Stimulated activated CD4-positive, alpha-beta T cell treated with anti-CD3 and anti-CD28 coated beads, Interleukin-1b, Interleukin-23, amount 100 ng/mL, for 48 hours (primary cell): ENCODE measurements at regions not wholly inside any gene's neighbourhood (a gene's known extent, or its start where the extent isn't known, plus 50 kb on each side); places are given as distances from the start of the nearest gene placed in this dataset.

ENCODE experiments used
- DNase-seq: peaks from one replicate; pipeline ENCODE4 v3.0.0-alpha.2; 2020

DNA sequence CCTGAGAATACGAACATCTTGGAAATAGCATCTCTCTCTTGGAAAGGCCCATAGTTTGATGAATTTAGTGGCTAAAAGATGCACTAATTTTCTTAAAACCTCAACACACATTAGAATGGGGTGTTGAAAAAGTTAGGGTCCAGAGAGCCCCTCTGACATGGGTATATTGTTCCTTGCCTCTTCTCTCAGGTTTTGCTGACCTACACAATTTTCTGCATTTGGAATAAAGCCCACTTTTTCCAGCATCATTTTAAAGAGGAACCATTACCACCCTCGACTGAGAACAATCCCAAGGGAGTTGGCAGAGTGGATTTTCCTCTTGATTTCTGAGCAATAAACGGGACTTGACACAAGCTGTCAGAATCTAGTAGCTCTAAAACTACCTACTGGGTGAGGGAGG lies 156.1 kb downstream of the PMP22 start:
- no peak for DNase-seq

GRCh38 chr17:15106540-15106939 lies 158.6 kb downstream of the PMP22 start:
- DNase-seq, result no peak

DNA sequence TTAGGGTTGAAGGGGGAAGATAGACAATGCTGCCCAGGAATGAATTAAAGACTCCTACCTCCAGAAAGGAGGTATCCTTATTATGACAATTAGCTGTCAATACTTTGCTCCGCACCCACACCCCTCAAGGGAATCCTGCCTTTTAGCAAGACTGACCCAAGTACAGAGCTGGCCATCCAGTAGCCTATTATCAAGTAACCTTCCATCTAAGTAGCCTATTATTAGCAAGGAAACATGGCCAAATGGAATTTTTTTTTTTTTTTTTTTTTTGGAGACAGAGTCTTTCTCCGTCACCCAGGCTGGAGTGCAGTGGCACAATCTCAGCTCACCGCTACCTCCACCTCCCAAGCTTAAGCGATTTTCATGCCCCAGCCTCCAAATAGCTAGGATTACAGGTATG lies 161.3 kb downstream of the PMP22 start:
- no peak for DNase-seq

GRCh38 chr17:15101175-15101574 lies 164.0 kb downstream of the PMP22 start:
- no peak for DNase-seq

DNA sequence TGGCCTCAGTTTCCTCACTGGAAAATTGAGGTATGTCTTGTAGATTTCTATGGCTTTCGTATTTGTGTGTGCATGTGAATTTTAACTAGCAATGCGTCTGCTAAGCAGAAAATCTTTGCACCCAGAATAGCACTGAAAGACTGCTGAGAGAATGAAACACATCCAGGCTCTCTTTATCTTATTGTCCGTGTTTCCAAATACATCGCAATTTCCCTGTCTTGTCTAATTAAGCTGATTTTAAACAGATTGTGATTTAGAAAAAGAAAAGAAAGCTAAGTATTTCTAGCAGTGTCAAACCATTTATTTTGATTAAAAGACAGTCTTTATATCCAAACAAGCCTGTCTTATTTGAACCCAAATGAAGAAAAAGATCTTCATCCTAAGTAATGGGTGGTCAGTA lies 168.6 kb downstream of the PMP22 start:
- DNase-seq, result no peak

DNA sequence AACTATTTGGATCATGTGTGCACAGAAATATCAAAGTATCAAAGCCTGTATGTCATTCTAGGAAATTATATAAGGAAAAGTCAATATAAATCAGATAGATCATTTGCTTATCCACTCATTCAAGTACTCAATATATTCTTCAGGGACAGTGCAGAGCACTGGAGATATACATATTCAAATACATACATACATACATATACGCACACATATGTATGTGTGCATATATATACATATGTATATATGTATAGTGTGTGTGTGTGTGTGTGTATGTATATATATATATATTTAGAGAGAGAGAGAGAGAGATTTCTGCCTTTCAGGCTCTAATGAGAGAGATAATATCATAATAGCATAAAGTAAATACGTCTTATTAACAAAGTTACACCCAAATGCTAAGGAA lies 169.2 kb downstream of the PMP22 start:
- DNase-seq, result no peak

GRCh38 chr17:15092762-15093161 lies 172.4 kb downstream of the PMP22 start:
- DNase-seq, result no peak

DNA sequence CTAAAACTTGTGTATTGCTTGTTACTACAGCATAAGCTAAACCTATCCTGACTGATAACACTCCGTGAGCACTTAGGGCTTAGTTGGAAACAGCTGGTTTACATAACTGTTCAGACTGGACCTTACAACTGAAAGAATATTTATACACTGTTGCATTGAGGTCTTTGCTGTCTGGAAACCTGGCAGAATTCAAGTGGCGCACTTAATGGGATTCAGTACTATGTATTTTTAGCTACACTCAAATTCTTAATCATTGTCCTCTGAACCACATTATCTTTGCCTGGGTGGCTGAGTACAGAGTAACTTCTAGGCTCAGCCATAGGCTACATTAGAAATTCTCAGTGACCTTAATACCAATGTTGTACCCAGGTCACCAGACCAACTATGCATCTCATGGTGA lies 172.9 kb downstream of the PMP22 start:
- no peak for DNase-seq

DNA sequence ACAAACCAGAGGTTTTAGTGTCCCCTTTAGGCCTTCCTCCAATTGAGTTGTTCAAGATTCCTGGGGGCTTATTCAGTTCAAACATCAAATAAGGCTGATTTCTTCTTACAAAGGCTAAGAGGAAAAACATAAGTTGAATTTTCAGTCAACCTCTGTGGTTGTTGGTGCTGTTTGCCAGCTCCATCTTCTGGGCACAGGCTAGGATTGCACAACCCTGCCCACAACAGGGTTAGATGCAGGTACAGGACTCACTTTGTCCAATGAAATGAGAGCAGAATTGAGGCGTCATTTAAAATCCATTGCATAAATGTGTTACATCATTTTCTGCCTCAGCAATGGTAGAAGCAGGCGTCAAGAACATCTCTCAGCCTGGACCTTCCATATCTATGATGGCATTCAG lies 173.3 kb downstream of the PMP22 start:
- no peak for DNase-seq

- DNase-seq, result no peak
Measured at GRCh38 chr17:15090533-15090932, 174.6 kb downstream of the PMP22 start.

DNA sequence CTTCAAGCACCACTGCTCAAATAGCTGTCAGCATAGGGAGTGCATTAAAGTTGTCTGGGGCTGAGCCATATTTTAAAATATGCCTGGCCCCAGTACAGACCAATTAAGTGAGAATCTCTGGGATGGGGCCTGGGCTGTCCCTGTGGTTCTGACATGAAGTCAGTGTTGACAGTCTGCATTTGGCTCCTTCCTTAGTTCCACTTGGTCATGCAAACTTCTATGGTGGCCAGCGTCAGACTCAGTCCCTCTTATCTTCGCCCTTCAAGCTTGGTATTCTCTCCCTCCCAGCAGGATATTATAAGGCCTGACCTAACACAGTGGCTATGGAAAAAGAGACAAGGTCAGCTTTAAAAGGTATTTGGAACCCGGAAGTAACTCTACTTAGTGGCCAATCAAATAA lies 177.2 kb downstream of the PMP22 start:
- no peak for DNase-seq

DNA sequence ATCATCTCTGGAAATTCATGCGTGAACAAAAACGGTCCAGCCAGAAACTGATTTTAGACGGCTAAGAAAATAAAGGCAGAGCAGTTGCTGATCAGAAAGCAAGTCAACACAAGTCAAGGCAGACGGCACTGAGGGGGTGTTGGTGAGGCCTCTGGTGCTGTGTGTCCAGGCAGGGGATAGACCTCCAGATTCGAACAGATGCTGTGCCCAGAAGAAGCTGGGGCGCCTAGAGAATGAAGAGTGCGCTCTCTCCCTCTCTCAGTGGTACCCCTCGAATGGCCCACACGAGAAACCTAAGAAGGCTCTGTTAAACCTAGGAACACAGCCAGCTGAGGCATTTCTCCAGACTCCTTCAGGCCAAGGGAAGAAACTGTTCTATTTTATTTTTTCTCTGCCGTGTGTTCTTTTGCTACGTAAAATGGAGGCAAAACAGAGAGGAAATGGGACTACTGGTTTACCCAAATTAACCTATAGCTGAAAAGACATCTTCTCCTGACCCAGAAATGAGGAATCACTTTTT lies 178.3 kb downstream of the PMP22 start:
- DNase-seq, result no peak

GRCh38 chr17:15085890-15086677 lies 179.0 kb downstream of the PMP22 start:
- no peak for DNase-seq

DNA sequence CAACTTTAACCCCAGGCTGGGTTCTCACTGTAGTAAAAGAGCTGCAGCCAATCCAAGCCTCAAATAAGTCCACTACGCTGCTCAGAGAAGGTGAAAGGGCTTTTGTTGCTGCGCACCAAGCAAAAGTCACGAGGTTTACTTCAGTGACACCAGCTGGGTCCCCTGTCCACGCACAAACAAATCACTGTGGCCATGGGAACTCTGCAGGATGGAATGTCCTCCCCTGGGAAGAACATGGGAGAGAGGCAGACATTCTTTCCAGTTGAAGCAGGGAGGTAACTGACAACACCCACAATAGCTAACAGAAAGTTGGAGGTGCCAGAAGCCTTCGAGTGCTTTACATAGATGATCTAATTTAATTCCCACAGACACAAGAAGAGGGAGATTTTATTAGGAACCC lies 181.9 kb downstream of the PMP22 start:
- no peak for DNase-seq

- DNase-seq, result no peak
Measured at GRCh38 chr17:15081008-15081407, 184.1 kb downstream of the PMP22 start.

- DNase-seq, result no peak
Measured at GRCh38 chr17:15078570-15078969, 186.6 kb downstream of the PMP22 start.

DNA sequence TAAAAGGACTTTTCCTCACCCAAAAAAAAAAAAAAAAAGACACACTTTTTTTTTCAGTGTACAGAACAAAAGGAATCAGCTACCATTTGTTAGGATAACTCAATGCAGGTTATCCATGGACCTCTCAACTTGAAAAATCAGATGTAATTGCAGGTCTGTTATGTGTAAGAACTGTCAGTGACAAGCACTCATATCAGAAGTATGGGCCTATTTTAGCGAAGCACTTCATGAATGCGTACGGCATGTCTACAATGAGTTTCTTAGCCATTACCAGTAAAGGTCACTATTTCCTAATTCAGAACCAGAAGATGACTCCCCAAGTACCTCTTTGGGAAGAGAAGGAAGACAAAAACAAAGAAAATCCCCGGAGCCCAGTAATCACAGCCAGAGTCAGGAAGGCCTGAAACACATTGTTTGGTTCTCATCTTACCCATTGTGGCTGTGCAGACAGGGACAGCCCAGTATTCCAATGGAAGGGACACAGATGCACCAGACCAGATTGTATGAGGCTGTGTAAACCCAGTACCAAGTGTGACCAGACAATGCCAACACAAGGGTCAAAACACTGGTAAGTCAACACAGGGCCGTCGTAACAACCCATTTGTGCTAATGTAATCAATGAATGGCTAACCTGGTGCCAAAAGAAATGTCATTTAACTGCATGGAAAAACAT lies 188.0 kb downstream of the PMP22 start:
- DNase-seq, result no peak

DNA sequence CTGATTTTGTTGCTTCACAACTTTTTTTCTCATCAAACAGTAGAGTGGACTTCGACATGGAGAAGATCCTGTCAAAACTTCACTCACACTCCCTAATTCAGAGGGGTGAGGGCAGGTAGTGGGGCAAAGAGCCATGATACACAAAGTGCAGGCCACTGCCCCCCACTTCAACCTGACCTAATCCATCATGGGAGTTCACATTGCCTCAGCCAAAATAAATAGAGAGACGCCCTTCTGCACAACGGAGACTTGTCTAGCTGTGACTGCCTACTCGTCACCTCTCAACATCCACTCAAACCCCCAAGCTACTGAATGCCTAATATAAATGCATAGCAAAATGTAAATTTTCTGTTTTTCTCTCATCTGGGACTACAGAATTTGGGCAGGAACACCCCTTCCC lies 213.2 kb downstream of the PMP22 start:
- no peak for DNase-seq

DNA sequence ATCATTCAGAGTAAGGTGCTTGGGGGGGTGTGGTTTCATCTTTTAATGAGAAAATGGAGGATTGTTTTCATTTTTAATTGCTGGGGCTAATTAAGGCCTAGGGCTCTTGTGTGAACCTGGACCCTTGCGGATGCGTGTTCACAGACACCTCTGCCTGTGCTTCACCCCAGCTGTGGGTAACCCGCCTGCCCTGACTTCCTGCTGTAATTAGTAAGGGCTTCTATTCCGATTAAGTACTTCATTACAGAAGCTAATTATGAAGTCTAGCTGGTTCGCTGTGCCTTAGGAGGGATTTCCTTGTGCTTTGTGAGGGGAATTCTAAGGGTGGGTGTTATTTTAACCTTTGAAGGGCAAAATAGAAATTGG lies 215.3 kb downstream of the PMP22 start:
- DNase-seq, result no peak

DNA sequence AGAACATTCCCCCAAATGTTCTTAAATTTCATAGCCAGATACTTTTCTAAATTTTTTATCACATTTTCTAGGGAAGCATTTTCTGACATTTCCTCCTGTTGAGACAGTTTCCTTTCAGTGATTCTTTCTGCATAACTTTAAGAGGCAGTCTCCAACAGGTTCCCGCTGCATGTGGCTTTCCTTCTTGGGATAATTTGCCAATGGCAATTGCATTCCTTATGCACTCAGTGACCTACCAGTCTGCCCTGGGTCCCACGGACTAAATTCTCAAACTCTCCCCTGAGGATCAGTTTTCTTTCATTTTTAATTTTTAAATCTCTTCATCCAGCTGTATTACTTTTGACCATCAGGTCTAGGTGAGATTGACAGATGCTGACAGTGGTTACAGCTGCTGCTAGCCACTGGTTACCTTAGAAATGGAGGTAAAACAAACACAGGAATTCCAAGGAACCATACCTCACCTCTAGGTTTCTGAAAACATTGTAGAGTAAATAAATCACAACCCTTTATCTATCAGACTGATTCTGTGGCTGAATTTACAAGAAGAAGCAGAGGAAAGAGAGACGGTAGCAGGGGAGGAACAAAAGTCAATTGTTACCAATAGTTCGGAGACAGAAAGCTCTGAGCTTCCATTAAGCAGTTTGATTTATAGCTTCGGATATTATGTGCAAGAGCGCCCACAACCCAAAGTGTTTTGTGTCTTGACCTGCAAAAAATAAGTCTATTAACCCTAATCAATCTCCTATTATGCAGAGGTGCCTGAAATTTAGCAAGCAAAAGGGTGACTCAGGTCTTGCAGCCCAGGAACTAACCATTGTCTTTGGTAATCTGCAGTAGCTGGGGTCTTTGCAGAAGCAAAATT lies 216.0 kb downstream of the PMP22 start:
- no peak for DNase-seq

DNA sequence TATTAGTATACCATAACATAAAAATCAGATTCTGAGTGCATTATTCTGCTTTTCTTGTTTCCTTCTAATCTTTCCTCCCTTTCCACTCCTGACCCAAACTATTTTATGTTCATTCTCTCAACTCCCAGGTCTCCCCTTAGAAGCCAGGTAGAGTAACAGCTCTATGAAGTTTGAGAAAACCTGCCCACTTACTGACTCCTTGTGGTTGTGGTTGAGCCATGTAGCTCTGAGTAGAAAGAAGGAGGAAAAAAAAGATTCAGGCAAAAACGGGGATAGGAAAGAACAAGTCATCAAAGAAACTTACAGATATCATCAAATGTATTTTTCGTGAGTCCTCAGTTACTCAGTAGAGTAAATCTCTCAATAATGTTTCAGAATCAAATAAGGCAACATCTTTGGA lies 216.7 kb downstream of the PMP22 start:
- no peak for DNase-seq

DNA sequence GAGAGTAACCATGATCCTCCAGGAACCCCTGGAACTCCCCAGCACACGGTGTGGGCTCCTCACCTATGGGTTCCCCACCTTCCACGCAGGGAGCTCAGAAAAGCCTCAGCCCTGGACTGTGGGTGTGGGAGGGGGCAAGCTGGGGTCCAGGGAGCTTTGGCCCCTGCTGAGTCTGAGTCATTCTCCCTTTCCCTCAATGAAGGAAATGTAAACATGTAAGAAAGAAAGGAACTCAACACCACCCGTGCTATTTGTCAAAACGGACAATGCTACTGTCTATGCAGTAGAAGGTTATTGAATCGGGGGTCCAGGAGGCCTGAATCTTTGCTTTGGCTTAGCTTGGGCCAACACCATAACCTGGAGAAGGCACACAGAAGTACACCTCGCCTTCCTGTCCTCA lies 222.8 kb downstream of the PMP22 start:
- DNase-seq, result no peak

GRCh38 chr17:15039366-15039765 lies 225.8 kb downstream of the PMP22 start:
- DNase-seq, result no peak

DNA sequence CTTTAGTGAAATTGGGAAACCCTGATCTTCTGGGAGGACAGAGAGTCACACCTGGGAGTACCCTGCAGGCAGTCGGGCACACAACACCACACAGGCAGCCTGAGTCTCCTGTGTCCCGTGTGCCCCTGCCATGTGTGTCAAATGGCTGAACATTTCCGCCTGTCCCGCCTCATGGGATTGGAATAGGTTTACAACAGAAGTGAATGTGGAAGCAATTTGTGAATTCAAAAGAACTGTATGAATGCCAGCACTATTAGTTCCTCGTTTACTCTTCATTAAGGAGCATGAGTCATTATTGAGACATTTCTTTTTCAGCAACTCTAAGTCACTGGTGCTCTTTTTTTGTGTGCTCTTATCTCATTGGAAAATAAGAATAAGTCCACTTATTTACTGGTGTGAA lies 226.5 kb downstream of the PMP22 start:
- DNase-seq, result no peak
